GM12872 (cell line): ENCODE measurements at regions not wholly inside any gene's neighbourhood (a gene's known extent, or its start where the extent isn't known, plus 50 kb on each side); places are given as distances from the start of the nearest gene placed in this dataset.

Experiments
- CTCF ChIP-seq: IDR thresholded peaks from 3 replicates; pipeline ENCODE4 v1.5.1; 2011; ENCODE audit warnings: low read depth, mild to moderate bottlenecking, low read length, moderate library complexity; ENCODE audit not compliant: insufficient read depth

- no peak for TF ChIP-seq CTCF
Measured at GRCh38 chrX:42432552-42432951, 345.4 kb downstream of the PPP1R2C start.

GRCh38 chrX:42422961-42423360, 355.0 kb downstream of the PPP1R2C start:
- TF ChIP-seq CTCF: no peak

GRCh38 chrX:42420426-42420825, 357.5 kb downstream of the PPP1R2C start:
- TF ChIP-seq CTCF: no peak

- TF ChIP-seq CTCF: no peak
Measured at GRCh38 chrX:42415636-42416035, 362.3 kb downstream of the PPP1R2C start.

GRCh38 chrX:42414057-42414456, 363.9 kb downstream of the PPP1R2C start:
- TF ChIP-seq CTCF: no peak

- no peak for TF ChIP-seq CTCF
Measured at GRCh38 chrX:42399632-42400024, 378.3 kb downstream of the PPP1R2C start.

GRCh38 chrX:42398967-42399631, 378.9 kb downstream of the PPP1R2C start:
- TF ChIP-seq CTCF: no peak
